ENCODE measurements at regions not wholly inside any gene's neighbourhood (a gene's known extent, or its start where the extent isn't known, plus 50 kb on each side); places are given as distances from the start of the nearest gene placed in this dataset.

DNA sequence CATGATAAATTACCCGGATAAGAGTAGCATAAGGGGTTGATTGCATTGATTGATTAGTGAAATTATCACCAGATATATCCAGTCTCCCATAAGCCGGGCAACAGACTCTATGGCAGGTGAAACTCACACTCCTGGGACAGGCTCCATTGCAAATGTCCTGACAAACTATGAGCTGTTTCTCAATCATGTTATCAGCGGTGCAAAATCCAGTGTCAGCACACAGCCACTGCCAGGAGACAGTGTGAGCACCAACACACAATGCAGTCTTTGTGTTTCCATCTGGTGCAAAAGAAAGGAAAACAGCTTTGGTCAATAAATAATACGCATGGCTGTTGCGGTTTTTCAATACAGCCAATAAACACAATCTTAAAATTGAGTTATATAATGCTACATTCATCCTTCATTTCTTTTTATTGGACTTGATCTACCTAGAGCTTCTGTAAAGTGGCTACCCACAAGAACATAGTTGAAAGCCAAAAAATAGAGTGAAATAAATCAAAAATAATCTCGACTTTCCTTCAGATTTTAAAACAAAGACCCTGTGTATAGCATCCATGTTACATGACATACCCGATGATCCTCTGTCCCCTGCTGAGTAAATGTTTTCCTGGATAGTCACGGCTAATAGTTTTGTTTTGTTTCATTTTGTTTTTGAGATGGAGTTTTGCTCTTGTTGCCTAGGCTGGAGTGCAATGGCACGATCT is 64.3 kb upstream of the AFDN start (continued):
- TF ChIP-seq, protein P1, sequence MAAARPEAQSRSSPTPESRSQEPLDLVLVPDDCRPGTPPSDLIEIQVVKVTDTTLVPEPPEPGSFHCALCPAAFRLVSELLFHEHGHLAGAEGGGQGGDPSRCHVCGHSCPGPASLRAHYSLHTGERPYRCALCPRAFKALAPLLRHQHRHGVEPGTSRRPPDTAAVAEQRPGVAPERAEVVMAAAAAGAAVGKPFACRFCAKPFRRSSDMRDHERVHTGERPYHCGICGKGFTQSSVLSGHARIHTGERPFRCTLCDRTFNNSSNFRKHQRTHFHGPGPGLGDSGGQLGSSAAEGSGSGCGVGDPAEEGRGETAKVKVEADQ (CRISPR knock-in tag; IDR thresholded peaks at IDR 0.05; ENCODE audit: borderline replicate concordance): peak; percentile 31; the same call in 1 of the 2 replicates
- TF ChIP-seq PHF20 (CRISPR knock-in tag; IDR thresholded peaks at IDR 0.05) (no peak), RFX5 (IDR thresholded peaks at IDR 0.05; ENCODE audit: low read depth, low read length) (no peak), ZZZ3 (CRISPR knock-in tag; IDR thresholded peaks at IDR 0.05; ENCODE audit: borderline replicate concordance) (no peak), STAG1 (CRISPR knock-in tag; IDR thresholded peaks at IDR 0.05) (peak; percentile 44; the same call in 1 of the 2 replicates), MAZ (IDR thresholded peaks at IDR 0.05; ENCODE audit: borderline replicate concordance, low read depth, low read length) (no peak), MAZ (CRISPR knock-in tag; IDR thresholded peaks at IDR 0.05; ENCODE audit: low read depth) (no peak), ZNF292 (CRISPR knock-in tag; IDR thresholded peaks at IDR 0.05; ENCODE audit: borderline replicate concordance, low read depth) (peak; percentile 93), SALL1 (CRISPR knock-in tag; IDR thresholded peaks at IDR 0.05) (peak; percentile 93), PITX1 (CRISPR knock-in tag; IDR thresholded peaks at IDR 0.05) (peak; percentile 86), ZSCAN25 (CRISPR knock-in tag; IDR thresholded peaks at IDR 0.05) (0 out of 2 replicates have a peak, but pooled peaks have one; percentile 30), KDM6A (CRISPR knock-in tag; IDR thresholded peaks at IDR 0.05; ENCODE audit: low read depth) (peak; percentile 82), ZNF282 (IDR thresholded peaks at IDR 0.05; ENCODE audit: partially characterized antibody) (no peak), ZMYM4 (CRISPR knock-in tag; IDR thresholded peaks at IDR 0.05) (peak; percentile 85), MZF1 (CRISPR knock-in tag; IDR thresholded peaks at IDR 0.05; ENCODE audit: borderline replicate concordance) (no peak), ERF (CRISPR knock-in tag; IDR thresholded peaks at IDR 0.05) (peak; percentile 95), SAFB2 (CRISPR knock-in tag; IDR thresholded peaks at IDR 0.05; ENCODE audit: borderline replicate concordance, low read depth) (peak; percentile 63; the same call in 1 of the 2 replicates)
- TF ChIP-seq, protein P2, sequence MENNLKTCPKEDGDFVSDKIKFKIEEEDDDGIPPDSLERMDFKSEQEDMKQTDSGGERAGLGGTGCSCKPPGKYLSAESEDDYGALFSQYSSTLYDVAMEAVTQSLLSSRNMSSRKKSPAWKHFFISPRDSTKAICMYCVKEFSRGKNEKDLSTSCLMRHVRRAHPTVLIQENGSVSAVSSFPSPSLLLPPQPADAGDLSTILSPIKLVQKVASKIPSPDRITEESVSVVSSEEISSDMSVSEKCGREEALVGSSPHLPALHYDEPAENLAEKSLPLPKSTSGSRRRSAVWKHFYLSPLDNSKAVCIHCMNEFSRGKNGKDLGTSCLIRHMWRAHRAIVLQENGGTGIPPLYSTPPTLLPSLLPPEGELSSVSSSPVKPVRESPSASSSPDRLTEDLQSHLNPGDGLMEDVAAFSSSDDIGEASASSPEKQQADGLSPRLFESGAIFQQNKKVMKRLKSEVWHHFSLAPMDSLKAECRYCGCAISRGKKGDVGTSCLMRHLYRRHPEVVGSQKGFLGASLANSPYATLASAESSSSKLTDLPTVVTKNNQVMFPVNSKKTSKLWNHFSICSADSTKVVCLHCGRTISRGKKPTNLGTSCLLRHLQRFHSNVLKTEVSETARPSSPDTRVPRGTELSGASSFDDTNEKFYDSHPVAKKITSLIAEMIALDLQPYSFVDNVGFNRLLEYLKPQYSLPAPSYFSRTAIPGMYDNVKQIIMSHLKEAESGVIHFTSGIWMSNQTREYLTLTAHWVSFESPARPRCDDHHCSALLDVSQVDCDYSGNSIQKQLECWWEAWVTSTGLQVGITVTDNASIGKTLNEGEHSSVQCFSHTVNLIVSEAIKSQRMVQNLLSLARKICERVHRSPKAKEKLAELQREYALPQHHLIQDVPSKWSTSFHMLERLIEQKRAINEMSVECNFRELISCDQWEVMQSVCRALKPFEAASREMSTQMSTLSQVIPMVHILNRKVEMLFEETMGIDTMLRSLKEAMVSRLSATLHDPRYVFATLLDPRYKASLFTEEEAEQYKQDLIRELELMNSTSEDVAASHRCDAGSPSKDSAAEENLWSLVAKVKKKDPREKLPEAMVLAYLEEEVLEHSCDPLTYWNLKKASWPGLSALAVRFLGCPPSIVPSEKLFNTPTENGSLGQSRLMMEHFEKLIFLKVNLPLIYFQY (CRISPR knock-in tag; IDR thresholded peaks at IDR 0.05; ENCODE audit: borderline replicate concordance): peak; percentile 83; the same call in 1 of the 2 replicates
- TF ChIP-seq, protein P3, sequence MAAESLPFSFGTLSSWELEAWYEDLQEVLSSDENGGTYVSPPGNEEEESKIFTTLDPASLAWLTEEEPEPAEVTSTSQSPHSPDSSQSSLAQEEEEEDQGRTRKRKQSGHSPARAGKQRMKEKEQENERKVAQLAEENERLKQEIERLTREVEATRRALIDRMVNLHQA (CRISPR knock-in tag; IDR thresholded peaks at IDR 0.05): 0 out of 2 replicates have a peak, but pooled peaks have one; percentile 65
- TF ChIP-seq, protein P4, sequence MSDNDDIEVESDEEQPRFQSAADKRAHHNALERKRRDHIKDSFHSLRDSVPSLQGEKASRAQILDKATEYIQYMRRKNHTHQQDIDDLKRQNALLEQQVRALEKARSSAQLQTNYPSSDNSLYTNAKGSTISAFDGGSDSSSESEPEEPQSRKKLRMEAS (IDR thresholded peaks at IDR 0.05): 0 out of 2 replicates have a peak, but pooled peaks have one; percentile 38
- TF ChIP-seq, protein P5, sequence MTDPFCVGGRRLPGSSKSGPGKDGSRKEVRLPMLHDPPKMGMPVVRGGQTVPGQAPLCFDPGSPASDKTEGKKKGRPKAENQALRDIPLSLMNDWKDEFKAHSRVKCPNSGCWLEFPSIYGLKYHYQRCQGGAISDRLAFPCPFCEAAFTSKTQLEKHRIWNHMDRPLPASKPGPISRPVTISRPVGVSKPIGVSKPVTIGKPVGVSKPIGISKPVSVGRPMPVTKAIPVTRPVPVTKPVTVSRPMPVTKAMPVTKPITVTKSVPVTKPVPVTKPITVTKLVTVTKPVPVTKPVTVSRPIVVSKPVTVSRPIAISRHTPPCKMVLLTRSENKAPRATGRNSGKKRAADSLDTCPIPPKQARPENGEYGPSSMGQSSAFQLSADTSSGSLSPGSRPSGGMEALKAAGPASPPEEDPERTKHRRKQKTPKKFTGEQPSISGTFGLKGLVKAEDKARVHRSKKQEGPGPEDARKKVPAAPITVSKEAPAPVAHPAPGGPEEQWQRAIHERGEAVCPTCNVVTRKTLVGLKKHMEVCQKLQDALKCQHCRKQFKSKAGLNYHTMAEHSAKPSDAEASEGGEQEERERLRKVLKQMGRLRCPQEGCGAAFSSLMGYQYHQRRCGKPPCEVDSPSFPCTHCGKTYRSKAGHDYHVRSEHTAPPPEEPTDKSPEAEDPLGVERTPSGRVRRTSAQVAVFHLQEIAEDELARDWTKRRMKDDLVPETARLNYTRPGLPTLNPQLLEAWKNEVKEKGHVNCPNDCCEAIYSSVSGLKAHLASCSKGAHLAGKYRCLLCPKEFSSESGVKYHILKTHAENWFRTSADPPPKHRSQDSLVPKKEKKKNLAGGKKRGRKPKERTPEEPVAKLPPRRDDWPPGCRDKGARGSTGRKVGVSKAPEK (CRISPR knock-in tag; IDR thresholded peaks at IDR 0.05; ENCODE audit: borderline replicate concordance): 0 out of 2 replicates have a peak, but pooled peaks have one; percentile 15
